ENCODE measurements at regions not wholly inside any gene's neighbourhood (a gene's known extent, or its start where the extent isn't known, plus 50 kb on each side); places are given as distances from the start of the nearest gene placed in this dataset.

GRCh38 chr5:4866817-4867216 is 273.3 kb upstream of the ADAMTS16 start:
- Histone ChIP-seq H3K27me3 (ENCODE audit: control insufficient read depth, insufficient read depth, low read length) (no peaks in the 10 kb centered on the region), H3K4me3 (ENCODE audit: low read depth, low read length) (no peak overlapping the region), H3K4me1 (no peaks in the 10 kb centered on the region), H3K79me2 (no peaks in the 10 kb centered on the region), H3K27ac (no peak overlapping the region), H2AFZ (no peak overlapping the region), H3K36me3 (ENCODE audit: control insufficient read depth, insufficient read depth, low read length) (no peaks in the 10 kb centered on the region), H3K9me3 (ENCODE audit: control insufficient read depth, low read length) (no peaks in the 10 kb centered on the region), H3K4me2 (ENCODE audit: low read length) (no peak overlapping the region), H3K9ac (no peak overlapping the region)
- TF ChIP-seq CTCF (IDR thresholded peaks at IDR 0.05) = no peak

GRCh38 chr5:4868140-4868735 is 271.9 kb upstream of the ADAMTS16 start:
- TF ChIP-seq CTCF (IDR thresholded peaks at IDR 0.05) = peak; percentile 29
- no peaks in the 10 kb centered on the region for H3K36me3 ChIP-seq (ENCODE audit: control insufficient read depth, insufficient read depth, low read length)
- no peak overlapping the region for H3K9ac ChIP-seq
- H3K4me1 ChIP-seq = no peaks in the 10 kb centered on the region
- H3K4me2 ChIP-seq (ENCODE audit: low read length) = no peak overlapping the region
- H3K4me3 ChIP-seq (ENCODE audit: low read depth, low read length) = no peak overlapping the region
- H3K27ac ChIP-seq = no peak overlapping the region
- H2AFZ ChIP-seq = no peak overlapping the region
- no peaks in the 10 kb centered on the region for H3K27me3 ChIP-seq (ENCODE audit: control insufficient read depth, insufficient read depth, low read length)
- H3K9me3 ChIP-seq (ENCODE audit: control insufficient read depth, low read length) = no peaks in the 10 kb centered on the region
- no peaks in the 10 kb centered on the region for H3K79me2 ChIP-seq

- no peaks in the 10 kb centered on the region for H3K27me3 ChIP-seq (ENCODE audit: control insufficient read depth, insufficient read depth, low read length)
- no peaks in the 10 kb centered on the region for H3K4me1 ChIP-seq
- H3K79me2 ChIP-seq = no peaks in the 10 kb centered on the region
- no peaks in the 10 kb centered on the region for H3K9me3 ChIP-seq (ENCODE audit: control insufficient read depth, low read length)
- no peak overlapping the region for H3K9ac ChIP-seq
- no peak for TF ChIP-seq CTCF (IDR thresholded peaks at IDR 0.05)
- no peak overlapping the region for H3K4me2 ChIP-seq (ENCODE audit: low read length)
- no peak overlapping the region for H2AFZ ChIP-seq
- H3K4me3 ChIP-seq (ENCODE audit: low read depth, low read length) = no peak overlapping the region
- no peak overlapping the region for H3K27ac ChIP-seq
- no peaks in the 10 kb centered on the region for H3K36me3 ChIP-seq (ENCODE audit: control insufficient read depth, insufficient read depth, low read length)
These were observed 266.5 kb upstream of the ADAMTS16 start for GRCh38 chr5:4873652-4874051.

- H3K27me3 ChIP-seq (ENCODE audit: control insufficient read depth, insufficient read depth, low read length) = no peaks in the 10 kb centered on the region
These were observed 266.0 kb upstream of the ADAMTS16 start for GRCh38 chr5:4874097-4874496.

More at GRCh38 chr5:4874097-4874496, 266.0 kb upstream of the ADAMTS16 start:
- Histone ChIP-seq H3K9ac (no peak overlapping the region), H3K27ac (no peak overlapping the region), H3K4me3 (ENCODE audit: low read depth, low read length) (no peak overlapping the region), H3K9me3 (ENCODE audit: control insufficient read depth, low read length) (no peaks in the 10 kb centered on the region), H3K4me2 (ENCODE audit: low read length) (no peak overlapping the region), H3K4me1 (no peaks in the 10 kb centered on the region), H3K36me3 (ENCODE audit: control insufficient read depth, insufficient read depth, low read length) (no peaks in the 10 kb centered on the region), H3K79me2 (no peaks in the 10 kb centered on the region), H2AFZ (no peak overlapping the region)
- no peak for TF ChIP-seq CTCF (IDR thresholded peaks at IDR 0.05)
